GM19372 (cell line): ENCODE measurements at regions not wholly inside any gene's neighbourhood (a gene's known extent, or its start where the extent isn't known, plus 50 kb on each side); places are given as distances from the start of the nearest gene placed in this dataset.

Experiments
- ATAC-seq: cut with Tn5 transposase; IDR thresholded peaks from one replicate; pipeline ENCODE4 v1.9.1; 2021; ENCODE audit warnings: mild to moderate bottlenecking, low read depth, moderate library complexity; ENCODE audit not compliant: unreplicated experiment

GRCh38 chr1:229207916-229208315 lies 63.0 kb upstream of the RAB4A start:
- no peak for ATAC-seq

GRCh38 chr1:229208481-229208880 lies 62.4 kb upstream of the RAB4A start:
- ATAC-seq, result no peak

GRCh38 chr1:229209386-229209785 lies 61.5 kb upstream of the RAB4A start:
- no peak for ATAC-seq

- no peak for ATAC-seq
These were observed 61.1 kb upstream of the RAB4A start for GRCh38 chr1:229209816-229210215.

- no peak for ATAC-seq
These were observed 60.1 kb upstream of the RAB4A start for GRCh38 chr1:229210844-229211243.

DNA sequence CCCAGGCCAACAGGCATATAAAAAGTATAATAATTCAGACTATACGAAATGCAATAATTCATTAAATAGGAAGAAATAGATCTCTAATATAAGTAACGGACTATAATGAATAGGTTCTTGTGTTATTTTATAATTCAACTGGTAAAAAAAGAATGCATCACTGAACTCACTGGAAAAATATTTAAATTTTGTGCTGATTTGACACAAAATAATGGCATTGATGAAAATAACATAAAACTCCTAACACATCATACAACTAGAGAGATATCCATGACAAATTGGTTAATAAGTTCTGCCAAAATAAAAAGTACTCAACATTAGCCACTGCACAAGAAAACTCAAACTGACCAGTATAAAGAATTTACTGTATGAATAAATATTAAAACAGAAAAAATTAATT lies 57.1 kb upstream of the RAB4A start:
- ATAC-seq, result no peak

DNA sequence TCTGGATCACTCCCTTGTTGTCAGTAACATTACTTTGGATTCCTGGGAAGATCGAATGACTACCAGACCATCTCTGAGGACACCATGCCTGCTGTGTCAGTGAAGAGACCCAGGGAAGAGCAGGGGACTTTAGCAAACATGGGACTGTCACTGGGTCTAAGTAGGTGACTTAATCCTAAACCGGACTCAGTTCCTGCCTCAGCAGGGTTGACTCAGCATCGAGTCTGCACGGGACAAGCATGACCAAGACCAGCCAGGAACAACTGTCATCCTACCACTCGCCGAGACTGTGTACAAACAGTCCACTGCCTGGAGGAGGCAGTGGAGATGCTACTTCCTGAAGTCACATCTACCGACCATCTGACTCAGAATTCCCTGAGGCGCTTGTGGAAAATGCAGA lies 53.2 kb upstream of the RAB4A start:
- no peak for ATAC-seq

- ATAC-seq, result no peak
These were observed 52.3 kb upstream of the RAB4A start for GRCh38 chr1:229218612-229219025.

GRCh38 chr1:229220163-229220846 lies 50.6 kb upstream of the RAB4A start:
- ATAC-seq, result no peak

- ATAC-seq, result no peak
These were observed 49.5 kb upstream of the RAB4A start for GRCh38 chr1:229221106-229222019.
